PFSK-1 (cell line): ENCODE measurements at regions not wholly inside any gene's neighbourhood (a gene's known extent, or its start where the extent isn't known, plus 50 kb on each side); places are given as distances from the start of the nearest gene placed in this dataset.

Experiments
- FOXP2 ChIP-seq: optimal IDR thresholded peaks from 2 replicates; pipeline ENCODE3; 2011; ENCODE audit warnings: borderline replicate concordance, control low read depth, inconsistent platforms; ENCODE audit not compliant: insufficient read depth; ENCODE audit errors: extremely low read length, extremely low read depth
- POLR2AphosphoS5 ChIP-seq: IDR thresholded peaks from 2 replicates; pipeline ENCODE4 v1.6.1; 2012; ENCODE audit warnings: low read depth, mild to moderate bottlenecking, control low read depth, low read length, moderate library complexity
- SIN3A ChIP-seq: IDR thresholded peaks from 2 replicates; pipeline ENCODE4 v1.6.1; 2012; ENCODE audit warnings: mild to moderate bottlenecking, low read length, moderate library complexity, borderline replicate concordance; ENCODE audit not compliant: insufficient read depth
- TAF1 ChIP-seq: IDR thresholded peaks from 2 replicates; pipeline ENCODE4 v1.6.1; 2012; ENCODE audit warnings: low read length, control low read depth, borderline replicate concordance; ENCODE audit not compliant: insufficient read depth
- TF ChIP-seq, protein P1 (sequence below), 2 experiments: IDR thresholded peaks; 2 replicates each; pipeline versions ENCODE4 v1.6.1 to v1.8.0; 2011 to 2012; ENCODE audit warnings: low read depth in 2 of 2, low read length in 2 of 2, control low read depth in 1 of 2, inconsistent platforms in 1 of 2, mild to moderate bottlenecking in 1 of 2, moderate library complexity in 1 of 2; ENCODE audit not compliant: insufficient read depth in 1 of 2

DNA sequence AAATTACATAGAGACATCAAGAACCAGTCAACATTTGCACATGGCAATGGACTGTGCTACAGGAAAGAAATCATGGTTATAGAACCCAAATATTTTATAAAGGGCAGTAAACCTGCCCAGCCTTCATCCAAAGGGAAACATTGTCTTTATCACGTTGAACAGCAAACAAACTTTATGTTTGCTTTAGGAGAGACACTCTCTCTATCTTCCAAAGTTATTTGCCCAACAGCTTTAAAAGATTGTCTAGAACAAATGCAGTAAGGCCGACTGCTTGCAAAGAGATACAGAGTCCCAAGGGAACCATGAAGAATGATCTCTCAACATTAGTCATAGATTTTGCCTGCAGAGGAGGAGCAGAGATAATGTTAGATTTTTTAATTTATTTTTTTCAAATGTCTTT, 1323.5 kb upstream of the SLC10A2 start:
- TF ChIP-seq FOXP2 (no peak), TAF1 (no peak), SIN3A (no peak), POLR2AphosphoS5 (no peak)
- TF ChIP-seq, protein P1, sequence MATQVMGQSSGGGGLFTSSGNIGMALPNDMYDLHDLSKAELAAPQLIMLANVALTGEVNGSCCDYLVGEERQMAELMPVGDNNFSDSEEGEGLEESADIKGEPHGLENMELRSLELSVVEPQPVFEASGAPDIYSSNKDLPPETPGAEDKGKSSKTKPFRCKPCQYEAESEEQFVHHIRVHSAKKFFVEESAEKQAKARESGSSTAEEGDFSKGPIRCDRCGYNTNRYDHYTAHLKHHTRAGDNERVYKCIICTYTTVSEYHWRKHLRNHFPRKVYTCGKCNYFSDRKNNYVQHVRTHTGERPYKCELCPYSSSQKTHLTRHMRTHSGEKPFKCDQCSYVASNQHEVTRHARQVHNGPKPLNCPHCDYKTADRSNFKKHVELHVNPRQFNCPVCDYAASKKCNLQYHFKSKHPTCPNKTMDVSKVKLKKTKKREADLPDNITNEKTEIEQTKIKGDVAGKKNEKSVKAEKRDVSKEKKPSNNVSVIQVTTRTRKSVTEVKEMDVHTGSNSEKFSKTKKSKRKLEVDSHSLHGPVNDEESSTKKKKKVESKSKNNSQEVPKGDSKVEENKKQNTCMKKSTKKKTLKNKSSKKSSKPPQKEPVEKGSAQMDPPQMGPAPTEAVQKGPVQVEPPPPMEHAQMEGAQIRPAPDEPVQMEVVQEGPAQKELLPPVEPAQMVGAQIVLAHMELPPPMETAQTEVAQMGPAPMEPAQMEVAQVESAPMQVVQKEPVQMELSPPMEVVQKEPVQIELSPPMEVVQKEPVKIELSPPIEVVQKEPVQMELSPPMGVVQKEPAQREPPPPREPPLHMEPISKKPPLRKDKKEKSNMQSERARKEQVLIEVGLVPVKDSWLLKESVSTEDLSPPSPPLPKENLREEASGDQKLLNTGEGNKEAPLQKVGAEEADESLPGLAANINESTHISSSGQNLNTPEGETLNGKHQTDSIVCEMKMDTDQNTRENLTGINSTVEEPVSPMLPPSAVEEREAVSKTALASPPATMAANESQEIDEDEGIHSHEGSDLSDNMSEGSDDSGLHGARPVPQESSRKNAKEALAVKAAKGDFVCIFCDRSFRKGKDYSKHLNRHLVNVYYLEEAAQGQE (IDR thresholded peaks at IDR 0.05; ENCODE audit: insufficient read depth in 1 of 2, low read depth in 2 of 2, low read length in 2 of 2) = no peak

DNA sequence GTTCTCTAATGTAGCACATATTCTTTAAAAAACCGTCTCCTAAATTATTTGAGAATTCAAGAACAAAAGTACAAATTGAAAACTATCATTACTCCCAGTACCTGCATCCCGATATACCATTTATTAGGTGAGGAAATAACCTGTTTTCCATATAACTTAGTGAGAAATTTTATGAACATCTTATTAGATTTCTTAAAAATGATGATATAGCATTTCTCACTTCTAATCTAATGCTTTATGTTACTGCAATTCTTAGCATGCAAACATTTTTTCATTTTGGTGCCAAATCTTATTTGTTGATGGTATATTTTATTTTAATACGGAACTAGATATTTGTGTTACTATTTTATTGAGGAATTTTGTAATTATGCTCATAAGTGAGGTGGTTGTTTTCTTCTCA, 1321.3 kb upstream of the SLC10A2 start:
- no peak for TF ChIP-seq FOXP2
- TF ChIP-seq POLR2AphosphoS5 = no peak
- TF ChIP-seq TAF1 = no peak
- no peak for TF ChIP-seq SIN3A
- TF ChIP-seq, protein P1 (IDR thresholded peaks at IDR 0.05; ENCODE audit: insufficient read depth in 1 of 2, low read depth in 2 of 2, low read length in 2 of 2) = no peak

DNA sequence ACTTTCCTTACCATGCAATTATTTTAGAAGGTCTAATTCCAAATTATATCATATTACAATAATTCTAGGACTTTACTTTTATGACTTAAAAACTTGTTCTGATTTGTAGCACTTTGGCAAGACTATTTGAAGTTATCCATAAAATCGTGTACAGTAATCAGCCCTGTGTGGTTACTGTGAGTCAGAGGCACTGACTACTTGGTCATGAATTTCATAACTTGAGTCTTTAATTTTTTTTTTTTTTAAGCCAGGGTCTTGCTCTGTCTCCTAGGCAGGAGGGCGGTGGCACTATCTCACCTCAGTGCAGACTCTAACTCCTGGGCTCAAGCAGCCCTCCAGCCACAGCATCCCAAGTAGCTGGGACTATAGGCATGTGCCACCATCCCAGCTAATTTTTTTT, 1319.2 kb upstream of the SLC10A2 start:
- TF ChIP-seq POLR2AphosphoS5 (no peak), TAF1 (no peak), FOXP2 (no peak), SIN3A (no peak)
- TF ChIP-seq, protein P1 (IDR thresholded peaks at IDR 0.05; ENCODE audit: insufficient read depth in 1 of 2, low read depth in 2 of 2, low read length in 2 of 2) = no peak

DNA sequence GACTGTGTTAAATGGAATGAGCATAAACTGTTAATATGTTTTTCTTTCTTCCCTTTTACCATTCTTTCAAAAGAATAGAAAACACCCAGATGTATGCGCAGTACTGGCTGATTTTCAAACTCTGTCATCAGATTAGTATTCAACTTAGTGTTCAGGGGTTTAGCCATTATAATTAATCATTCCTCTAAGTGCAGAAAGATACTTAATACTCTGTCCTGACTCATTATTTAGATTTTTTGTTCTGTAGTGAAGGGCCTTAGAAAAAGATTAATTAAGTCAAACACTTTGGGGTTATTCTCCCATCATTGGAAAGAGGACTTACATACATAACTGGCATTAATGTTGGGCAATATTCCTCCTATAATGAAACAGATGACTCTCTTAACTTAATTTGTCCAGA, 1316.7 kb upstream of the SLC10A2 start:
- TF ChIP-seq POLR2AphosphoS5 (no peak), TAF1 (no peak), SIN3A (no peak), FOXP2 (no peak)
- TF ChIP-seq, protein P1 (IDR thresholded peaks at IDR 0.05; ENCODE audit: insufficient read depth in 1 of 2, low read depth in 2 of 2, low read length in 2 of 2) = no peak

DNA sequence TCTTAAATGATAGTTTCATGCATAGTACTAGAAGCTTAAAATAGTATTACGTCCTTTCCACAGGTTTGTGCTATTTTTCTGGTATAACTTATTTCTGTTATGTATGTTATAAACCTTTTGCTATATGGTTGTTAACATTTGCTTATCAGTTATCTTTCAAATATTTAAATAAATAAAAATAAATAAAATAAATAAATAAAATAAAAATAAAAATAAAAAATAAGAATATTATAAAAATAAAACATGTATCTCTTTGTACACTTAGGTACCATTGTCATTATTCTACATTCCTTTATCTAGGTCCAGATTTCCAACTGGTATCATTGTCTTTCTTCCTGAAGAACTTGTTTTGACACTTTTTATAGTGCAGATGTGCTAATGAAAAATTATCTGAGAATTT, 1310.4 kb upstream of the SLC10A2 start:
- TF ChIP-seq, protein P1 (IDR thresholded peaks at IDR 0.05; ENCODE audit: insufficient read depth in 1 of 2, low read depth in 2 of 2, low read length in 2 of 2) = no peak
- TF ChIP-seq FOXP2 (no peak), TAF1 (no peak), POLR2AphosphoS5 (no peak), SIN3A (no peak)
